ENCODE measurements at regions not wholly inside any gene's neighbourhood (a gene's known extent, or its start where the extent isn't known, plus 50 kb on each side); places are given as distances from the start of the nearest gene placed in this dataset.

- TF ChIP-seq, protein P1, sequence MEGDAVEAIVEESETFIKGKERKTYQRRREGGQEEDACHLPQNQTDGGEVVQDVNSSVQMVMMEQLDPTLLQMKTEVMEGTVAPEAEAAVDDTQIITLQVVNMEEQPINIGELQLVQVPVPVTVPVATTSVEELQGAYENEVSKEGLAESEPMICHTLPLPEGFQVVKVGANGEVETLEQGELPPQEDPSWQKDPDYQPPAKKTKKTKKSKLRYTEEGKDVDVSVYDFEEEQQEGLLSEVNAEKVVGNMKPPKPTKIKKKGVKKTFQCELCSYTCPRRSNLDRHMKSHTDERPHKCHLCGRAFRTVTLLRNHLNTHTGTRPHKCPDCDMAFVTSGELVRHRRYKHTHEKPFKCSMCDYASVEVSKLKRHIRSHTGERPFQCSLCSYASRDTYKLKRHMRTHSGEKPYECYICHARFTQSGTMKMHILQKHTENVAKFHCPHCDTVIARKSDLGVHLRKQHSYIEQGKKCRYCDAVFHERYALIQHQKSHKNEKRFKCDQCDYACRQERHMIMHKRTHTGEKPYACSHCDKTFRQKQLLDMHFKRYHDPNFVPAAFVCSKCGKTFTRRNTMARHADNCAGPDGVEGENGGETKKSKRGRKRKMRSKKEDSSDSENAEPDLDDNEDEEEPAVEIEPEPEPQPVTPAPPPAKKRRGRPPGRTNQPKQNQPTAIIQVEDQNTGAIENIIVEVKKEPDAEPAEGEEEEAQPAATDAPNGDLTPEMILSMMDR (IDR thresholded peaks at IDR 0.05; ENCODE audit: insufficient read depth, low read depth, low read length) = no peak
- no peak for TF ChIP-seq EZH2 (IDR thresholded peaks at IDR 0.05; ENCODE audit: insufficient read depth, low read length)
Measured at GRCh38 chr12:69170293-69170692, 69.1 kb upstream of the CPSF6 start.
